OCI-LY1 (cell line): ENCODE measurements at regions not wholly inside any gene's neighbourhood (a gene's known extent, or its start where the extent isn't known, plus 50 kb on each side); places are given as distances from the start of the nearest gene placed in this dataset.

ENCODE experiments used
- H2AFZ ChIP-seq: fragments of 200-600 bp; sonication (generic), shearing (Covaris generic); 2 replicates; pipeline ENCODE4 v1.6.0; 2014; ENCODE audit warnings: antibody characterized with exemption, mild to moderate bottlenecking, low read length
- H3F3A ChIP-seq: fragments of 200-600 bp; sonication (generic), shearing (Covaris generic); 2 replicates; pipeline ENCODE4 v1.6.0; 2014; ENCODE audit warnings: mild to moderate bottlenecking, antibody characterized with exemption, low read length, moderate library complexity; ENCODE audit not compliant: insufficient read depth
- H3K27ac ChIP-seq: fragments of 200-600 bp; sonication (generic); 2 replicates; pipeline ENCODE4 v1.5.1; 2014; ENCODE audit warnings: low read length, mixed run types, mild to moderate bottlenecking, low read depth; ENCODE audit not compliant: poor library complexity, severe bottlenecking
- H3K27me3 ChIP-seq: fragments of 200-600 bp; sonication (generic); 2 replicates; pipeline ENCODE4 v1.6.0; 2014; ENCODE audit warnings: antibody characterized with exemption, mild to moderate bottlenecking, low read length, moderate library complexity; ENCODE audit not compliant: insufficient read depth
- H3K36me3 ChIP-seq: fragments of 200-600 bp; sonication (generic); 2 replicates; pipeline ENCODE4 v1.6.1; 2014; ENCODE audit warnings: mild to moderate bottlenecking, antibody characterized with exemption, low read length, moderate library complexity, mixed read lengths; ENCODE audit not compliant: insufficient read depth
- H3K4me1 ChIP-seq: fragments of 200-600 bp; sonication (generic); 2 replicates; pipeline ENCODE4 v1.5.1; 2014; ENCODE audit warnings: mild to moderate bottlenecking, low read length, moderate library complexity; ENCODE audit not compliant: insufficient read depth, severe bottlenecking
- H3K4me2 ChIP-seq: fragments of 200-600 bp; sonication (generic), shearing (Covaris generic); 2 replicates; pipeline ENCODE4 v1.6.1; 2014; ENCODE audit warnings: low read length
- H3K4me3 ChIP-seq: fragments of 200-600 bp; sonication (generic); 2 replicates; pipeline ENCODE4 v1.5.1; 2014; ENCODE audit warnings: low read length, low read depth, mild to moderate bottlenecking, mixed read lengths; ENCODE audit not compliant: poor library complexity, severe bottlenecking
- H3K79me2 ChIP-seq: fragments of 200-600 bp; shearing (Covaris generic); 2 replicates; pipeline ENCODE4 v1.6.1; 2016; ENCODE audit warnings: mixed run types, low read length, mixed read lengths; ENCODE audit not compliant: insufficient read depth
- H3K9ac ChIP-seq: fragments of 200-600 bp; sonication (generic), shearing (Covaris generic); 2 replicates; pipeline ENCODE4 v1.6.1; 2014; ENCODE audit warnings: mild to moderate bottlenecking, low read length, mixed read lengths
- H3K9me2 ChIP-seq: fragments of 200-600 bp; sonication (generic), shearing (Covaris generic); 2 replicates; pipeline ENCODE4 v1.6.1; 2014; ENCODE audit warnings: low read depth, mild to moderate bottlenecking, low read length, mixed read lengths
- H3K9me3 ChIP-seq: fragments of 200-600 bp; shearing (Covaris generic); 2 replicates; pipeline ENCODE4 v1.6.1; 2014; ENCODE audit warnings: low read length, mixed read lengths
- H4K20me1 ChIP-seq: fragments of 200-600 bp; sonication (generic), shearing (Covaris generic); 2 replicates; pipeline ENCODE4 v1.6.0; 2016; ENCODE audit warnings: mild to moderate bottlenecking, low read length; ENCODE audit not compliant: insufficient read depth
- EZH2 ChIP-seq: fragments of 200-600 bp; sonication (generic), shearing (Covaris generic); IDR thresholded peaks from 2 replicates; pipeline ENCODE4 v1.8.0; 2017; ENCODE audit warnings: borderline replicate concordance, mixed run types, mild to moderate bottlenecking, antibody characterized with exemption, low read length, moderate library complexity, mixed read lengths
- TF ChIP-seq, protein P1 (sequence below): fragments of 200-600 bp; sonication (generic), shearing (Covaris generic); IDR thresholded peaks from 2 replicates; pipeline ENCODE4 v1.5.1; 2017; ENCODE audit warnings: mild to moderate bottlenecking, antibody characterized with exemption, low read length, moderate library complexity, mixed read lengths

DNA sequence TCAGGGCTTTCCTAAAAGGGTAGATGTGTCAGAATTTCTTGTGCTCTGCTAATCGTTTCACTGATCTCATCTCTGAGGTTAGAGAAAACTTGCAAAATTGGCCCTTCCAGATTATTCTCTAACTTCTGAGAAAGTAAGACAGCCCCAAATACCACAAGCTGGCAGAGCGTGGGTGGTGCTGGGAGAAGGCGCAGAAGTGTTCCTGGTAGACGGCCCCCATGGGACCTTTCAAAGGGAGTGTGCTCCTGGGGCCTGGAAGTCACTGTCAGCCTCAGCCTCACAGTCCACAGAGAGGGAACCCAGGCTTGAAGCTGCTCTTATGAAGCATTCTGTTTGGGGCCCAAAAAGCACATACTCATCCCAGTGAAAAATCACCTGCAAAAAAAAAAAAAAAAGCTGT lies 86.5 kb upstream of the PFN2 start:
- TF ChIP-seq, protein P1, sequence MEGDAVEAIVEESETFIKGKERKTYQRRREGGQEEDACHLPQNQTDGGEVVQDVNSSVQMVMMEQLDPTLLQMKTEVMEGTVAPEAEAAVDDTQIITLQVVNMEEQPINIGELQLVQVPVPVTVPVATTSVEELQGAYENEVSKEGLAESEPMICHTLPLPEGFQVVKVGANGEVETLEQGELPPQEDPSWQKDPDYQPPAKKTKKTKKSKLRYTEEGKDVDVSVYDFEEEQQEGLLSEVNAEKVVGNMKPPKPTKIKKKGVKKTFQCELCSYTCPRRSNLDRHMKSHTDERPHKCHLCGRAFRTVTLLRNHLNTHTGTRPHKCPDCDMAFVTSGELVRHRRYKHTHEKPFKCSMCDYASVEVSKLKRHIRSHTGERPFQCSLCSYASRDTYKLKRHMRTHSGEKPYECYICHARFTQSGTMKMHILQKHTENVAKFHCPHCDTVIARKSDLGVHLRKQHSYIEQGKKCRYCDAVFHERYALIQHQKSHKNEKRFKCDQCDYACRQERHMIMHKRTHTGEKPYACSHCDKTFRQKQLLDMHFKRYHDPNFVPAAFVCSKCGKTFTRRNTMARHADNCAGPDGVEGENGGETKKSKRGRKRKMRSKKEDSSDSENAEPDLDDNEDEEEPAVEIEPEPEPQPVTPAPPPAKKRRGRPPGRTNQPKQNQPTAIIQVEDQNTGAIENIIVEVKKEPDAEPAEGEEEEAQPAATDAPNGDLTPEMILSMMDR: no peak
- TF ChIP-seq EZH2: no peak
- Histone ChIP-seq H3K27me3 (no peaks in the 10 kb centered on the region), H3K9me3 (no peaks in the 10 kb centered on the region), H3K9ac (no peak overlapping the region), H3K36me3 (no peaks in the 10 kb centered on the region), H3K4me1 (no peaks in the 10 kb centered on the region), H2AFZ (no peak overlapping the region), H3K9me2 (no peaks in the 10 kb centered on the region), H3K27ac (no peak overlapping the region), H3K4me3 (no peak overlapping the region), H3K79me2 (no peaks in the 10 kb centered on the region), H4K20me1 (no peaks in the 10 kb centered on the region), H3K4me2 (no peak overlapping the region), H3F3A (no peaks in the 10 kb centered on the region)

DNA sequence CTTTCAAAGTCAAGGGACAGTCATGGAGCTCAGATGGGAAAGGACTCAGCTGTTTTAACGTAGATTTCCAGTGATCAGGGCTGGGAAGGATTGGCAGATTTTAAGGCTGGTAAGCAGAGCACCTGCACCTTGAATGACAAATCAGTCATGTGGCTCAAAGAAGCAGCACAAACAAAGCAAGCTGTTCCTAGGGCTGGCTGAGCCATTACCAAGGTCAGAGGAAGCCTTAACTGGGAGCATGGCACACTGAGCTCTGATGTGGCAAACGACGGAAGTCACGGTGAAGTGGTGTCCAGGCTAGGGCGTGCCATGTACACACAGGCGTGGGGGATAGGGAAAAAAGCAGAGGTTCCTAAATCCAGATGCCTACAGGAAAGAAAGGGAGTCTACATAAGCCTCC lies 84.6 kb upstream of the PFN2 start:
- Histone ChIP-seq H3K9me2 (no peaks in the 10 kb centered on the region), H3K36me3 (no peaks in the 10 kb centered on the region), H3K9me3 (no peaks in the 10 kb centered on the region), H3K27me3 (no peaks in the 10 kb centered on the region), H3K4me1 (no peaks in the 10 kb centered on the region), H3K79me2 (no peaks in the 10 kb centered on the region), H3F3A (no peaks in the 10 kb centered on the region), H3K27ac (no peak overlapping the region), H4K20me1 (no peaks in the 10 kb centered on the region), H3K4me2 (no peak overlapping the region), H2AFZ (no peak overlapping the region), H3K9ac (no peak overlapping the region), H3K4me3 (no peak overlapping the region)
- no peak for TF ChIP-seq EZH2
- TF ChIP-seq, protein P1: no peak

DNA sequence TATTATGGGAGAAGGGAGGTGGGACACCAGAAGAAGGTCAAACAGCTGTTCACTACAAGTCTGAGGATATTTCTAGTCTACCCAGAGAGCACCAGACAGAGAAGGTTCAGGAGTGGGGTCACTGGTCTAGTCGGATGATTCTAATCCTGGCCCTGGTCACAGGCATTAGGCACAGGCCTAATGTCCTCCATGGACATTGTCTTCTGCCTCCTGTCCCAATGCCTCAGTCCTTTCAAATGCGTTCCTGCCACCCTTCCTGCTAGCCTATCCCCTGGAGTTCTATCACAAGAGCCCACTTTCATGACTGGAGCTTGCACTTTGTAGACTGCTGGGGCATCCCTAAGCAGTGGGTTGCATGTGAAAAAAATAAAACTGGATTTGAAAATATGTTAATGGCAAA lies 83.9 kb upstream of the PFN2 start:
- H3K9me2 ChIP-seq: no peaks in the 10 kb centered on the region
- no peak overlapping the region for H3K9ac ChIP-seq
- no peaks in the 10 kb centered on the region for H3K79me2 ChIP-seq
- no peaks in the 10 kb centered on the region for H3K4me1 ChIP-seq
- no peak overlapping the region for H3K4me2 ChIP-seq
- H3K36me3 ChIP-seq: no peaks in the 10 kb centered on the region
- H3K27ac ChIP-seq: no peak overlapping the region
- H3K27me3 ChIP-seq: no peaks in the 10 kb centered on the region
- no peak for TF ChIP-seq EZH2
- H3K9me3 ChIP-seq: no peaks in the 10 kb centered on the region
- H3K4me3 ChIP-seq: no peak overlapping the region
- no peak overlapping the region for H2AFZ ChIP-seq
- no peaks in the 10 kb centered on the region for H3F3A ChIP-seq
- H4K20me1 ChIP-seq: no peaks in the 10 kb centered on the region

GRCh38 chr3:150050510-150050909 lies 79.8 kb upstream of the PFN2 start:
- Histone ChIP-seq H2AFZ (no peak overlapping the region), H3K9me2 (no peaks in the 10 kb centered on the region), H3K4me3 (no peak overlapping the region), H3K27me3 (no peaks in the 10 kb centered on the region), H3K36me3 (no peaks in the 10 kb centered on the region), H3K4me2 (no peak overlapping the region), H3K4me1 (no peaks in the 10 kb centered on the region), H4K20me1 (no peaks in the 10 kb centered on the region), H3K9me3 (no peaks in the 10 kb centered on the region), H3K27ac (no peak overlapping the region), H3F3A (no peaks in the 10 kb centered on the region), H3K79me2 (no peaks in the 10 kb centered on the region), H3K9ac (no peak overlapping the region)
- TF ChIP-seq, protein P1: no peak
- TF ChIP-seq EZH2: no peak
